Neural progenitor cell (in vitro differentiated cells): ENCODE measurements at regions not wholly inside any gene's neighbourhood (a gene's known extent, or its start where the extent isn't known, plus 50 kb on each side); places are given as distances from the start of the nearest gene placed in this dataset.
"Not testable (repeated sequence)": the region's sequence is repeated elsewhere in the genome, so short reads cannot be mapped to it uniquely, and the experiment has no call there.

Source experiments
- EZH2 ChIP-seq: fragments of 200-600 bp; sonication (generic); IDR thresholded peaks from 2 replicates; pipeline ENCODE4 v1.6.1; 2017; ENCODE audit warnings: antibody characterized with exemption, mild to moderate bottlenecking, moderate library complexity
- TF ChIP-seq, protein P1 (sequence below): fragments of 200-600 bp; sonication (generic); IDR thresholded peaks from 2 replicates; pipeline ENCODE4 v1.5.1; 2017; ENCODE audit warnings: antibody characterized with exemption, mild to moderate bottlenecking

DNA sequence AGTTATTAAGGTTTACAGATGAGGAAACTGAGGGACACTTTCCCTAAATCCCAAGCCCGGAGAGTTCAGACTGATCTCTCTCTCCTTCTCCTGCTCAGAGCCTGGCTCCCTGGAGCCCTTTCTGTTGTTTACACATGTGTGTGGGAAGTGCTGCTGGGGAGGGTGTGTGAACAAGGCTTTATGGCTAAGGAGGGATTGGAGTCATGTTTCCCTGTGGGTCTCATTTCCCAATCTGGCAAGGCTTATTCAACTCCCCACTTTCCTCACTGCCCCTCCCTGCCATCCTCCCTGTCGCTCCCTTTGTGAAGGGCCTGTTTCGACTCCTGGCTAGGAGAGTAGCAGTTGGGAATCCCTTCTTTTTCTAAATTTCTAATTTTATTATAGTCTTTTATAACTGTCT, 57.3 kb upstream of the PAX8 start:
- TF ChIP-seq, protein P1, sequence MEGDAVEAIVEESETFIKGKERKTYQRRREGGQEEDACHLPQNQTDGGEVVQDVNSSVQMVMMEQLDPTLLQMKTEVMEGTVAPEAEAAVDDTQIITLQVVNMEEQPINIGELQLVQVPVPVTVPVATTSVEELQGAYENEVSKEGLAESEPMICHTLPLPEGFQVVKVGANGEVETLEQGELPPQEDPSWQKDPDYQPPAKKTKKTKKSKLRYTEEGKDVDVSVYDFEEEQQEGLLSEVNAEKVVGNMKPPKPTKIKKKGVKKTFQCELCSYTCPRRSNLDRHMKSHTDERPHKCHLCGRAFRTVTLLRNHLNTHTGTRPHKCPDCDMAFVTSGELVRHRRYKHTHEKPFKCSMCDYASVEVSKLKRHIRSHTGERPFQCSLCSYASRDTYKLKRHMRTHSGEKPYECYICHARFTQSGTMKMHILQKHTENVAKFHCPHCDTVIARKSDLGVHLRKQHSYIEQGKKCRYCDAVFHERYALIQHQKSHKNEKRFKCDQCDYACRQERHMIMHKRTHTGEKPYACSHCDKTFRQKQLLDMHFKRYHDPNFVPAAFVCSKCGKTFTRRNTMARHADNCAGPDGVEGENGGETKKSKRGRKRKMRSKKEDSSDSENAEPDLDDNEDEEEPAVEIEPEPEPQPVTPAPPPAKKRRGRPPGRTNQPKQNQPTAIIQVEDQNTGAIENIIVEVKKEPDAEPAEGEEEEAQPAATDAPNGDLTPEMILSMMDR, result not testable (repeated sequence)
- not testable (repeated sequence) for TF ChIP-seq EZH2
